Ovary (tissue), 7 donors: ENCODE measurements at regions not wholly inside any gene's neighbourhood (a gene's known extent, or its start where the extent isn't known, plus 50 kb on each side); places are given as distances from the start of the nearest gene placed in this dataset.

ENCODE experiments used
- DNase-seq, 5 donors: peaks; one replicate each; pipeline ENCODE4 v3.0.0-alpha.2; 2019 to 2020
- H3K27ac ChIP-seq, 2 donors: fragments of 200-600 bp; one replicate each; pipeline versions ENCODE4 v1.5.1 to v1.8.0; 2019 to 2022
- H3K27me3 ChIP-seq: fragments of 200-600 bp; one replicate; pipeline ENCODE4 v1.8.0; 2022
- H3K36me3 ChIP-seq: fragments of 200-600 bp; sonication (generic); one replicate; pipeline ENCODE4 v1.5.1; 2019
- H3K4me1 ChIP-seq: one replicate; pipeline ENCODE4 v1.8.1; 2013; ENCODE audit warnings: mild to moderate bottlenecking, moderate library complexity; ENCODE audit not compliant: insufficient read depth
- H3K4me3 ChIP-seq: fragments of 200-600 bp; sonication (generic); one replicate; pipeline ENCODE4 v1.5.1; 2017
- H3K9me3 ChIP-seq, 2 donors: fragments of 200-600 bp in 1 of 2; sonication (generic) in 1 of 2; one replicate each; pipeline versions ENCODE4 v1.5.1 to v1.8.1; 2013 to 2019; ENCODE audit warnings: mild to moderate bottlenecking in 1 of 2, moderate library complexity in 1 of 2
- CTCF ChIP-seq, 3 donors: fragments of 450-650 bp in 2 of 3; fragments of 200-600 bp in 1 of 3; IDR thresholded peaks; one replicate each; pipeline versions ENCODE4 v1.5.1 to v1.8.0; 2016 to 2022; ENCODE audit warnings: antibody characterized with exemption in 3 of 3, mild to moderate bottlenecking in 1 of 3
- EP300 ChIP-seq: sonication (generic); formaldehyde crosslinking; IDR thresholded peaks from one replicate; pipeline ENCODE4 v1.6.1; 2017; ENCODE audit warnings: antibody characterized with exemption
- POLR2A ChIP-seq: fragments of 450-650 bp; IDR thresholded peaks from one replicate; pipeline ENCODE4 v1.6.1; 2017; ENCODE audit warnings: antibody characterized with exemption, mild to moderate bottlenecking, moderate library complexity
- WGBS, 3 donors: extraction: QIAGEN DNeasy Blood & Tissue Kit in 1 of 3; methylation state at CpG; one replicate each; pipeline versions ENCODE4 v1.1.5 to v1.1.7; 2013 to 2017; 5-methylcytosine and 5-hydroxymethylcytosine counted together
- intact Hi-C, 4 donors: fragments of 100-400 bp; cut with DNase I; formaldehyde crosslinking; loops; one replicate each; pipeline versions ENCODE4 v1.11.0 to v1.15.1; 2022 to 2023
- donor health status: DM: no; HTN: no; CAD: no; lungs with moderate emphysema.
- donor health status: DM: no; HTN: no; CAD: no.
- donor health status: Bipolar disorder and iron deficiency.
- donor health status: DM: no; HTN: no; CAD: no.
- donor health status: DM: yes; HTN: yes; CAD: no.

GRCh38 chrX:96386325-96386724 is 298.3 kb upstream of the DIAPH2 start:
- no peaks in the 10 kb centered on the region for H3K4me1 ChIP-seq
- no peak for DNase-seq
- no peak for TF ChIP-seq POLR2A
- TF ChIP-seq CTCF (IDR thresholded peaks at IDR 0.05): no peak
- no peak overlapping the region for H3K27ac ChIP-seq
- H3K4me3 ChIP-seq: no peak overlapping the region
- 55 to 57% (median 56%) methylated on average over 3 of the region's 3 CpGs for WGBS, 3 donors
- H3K9me3 ChIP-seq: no peaks in the 10 kb centered on the region
- H3K36me3 ChIP-seq: no peaks in the 10 kb centered on the region
- intact Hi-C loops: no loop called here
- no peaks in the 10 kb centered on the region for H3K27me3 ChIP-seq

- Histone ChIP-seq H3K36me3 (no peaks in the 10 kb centered on the region), H3K9me3 (no peaks in the 10 kb centered on the region), H3K4me1 (no peaks in the 10 kb centered on the region), H3K27ac (no peak overlapping the region), H3K4me3 (no peak overlapping the region), H3K27me3 (no peaks in the 10 kb centered on the region)
- TF ChIP-seq EP300 (no peak), CTCF (IDR thresholded peaks at IDR 0.05) (no peak), POLR2A (no peak)
- intact Hi-C loops: no loop called here
- WGBS, 3 donors: 92 to 95% (median 95%) methylated on average over 2 of the region's 2 CpGs
- DNase-seq: no peak
Observed at GRCh38 chrX:96386981-96387380, 297.7 kb upstream of the DIAPH2 start.

- intact Hi-C loops: no loop called here
- no peak overlapping the region for H3K27ac ChIP-seq
- TF ChIP-seq EP300: no peak
- TF ChIP-seq POLR2A: no peak
- TF ChIP-seq CTCF (IDR thresholded peaks at IDR 0.05): no peak
- H3K36me3 ChIP-seq: no peaks in the 10 kb centered on the region
- H3K9me3 ChIP-seq: no peaks in the 10 kb centered on the region
- no peaks in the 10 kb centered on the region for H3K4me1 ChIP-seq
- 42 to 64% (median 50%) methylated on average over 2 of the region's 2 CpGs for WGBS, 3 donors
- no peak overlapping the region for H3K4me3 ChIP-seq
- no peak for DNase-seq
- H3K27me3 ChIP-seq: no peaks in the 10 kb centered on the region
Observed at GRCh38 chrX:96387801-96388200, 296.8 kb upstream of the DIAPH2 start.

- no peak for TF ChIP-seq EP300
- TF ChIP-seq POLR2A: no peak
- TF ChIP-seq CTCF (IDR thresholded peaks at IDR 0.05): no peak
- Histone ChIP-seq H3K27ac (no peak overlapping the region), H3K9me3 (no peaks in the 10 kb centered on the region), H3K4me3 (no peak overlapping the region), H3K36me3 (no peaks in the 10 kb centered on the region), H3K27me3 (no peaks in the 10 kb centered on the region), H3K4me1 (no peaks in the 10 kb centered on the region)
- DNase-seq: no peak
- intact Hi-C loops: no loop called here
- WGBS, 3 donors: 54 to 60% (median 58%) methylated on average over 5 of the region's 5 CpGs
Observed at GRCh38 chrX:96389281-96390047, 295.2 kb upstream of the DIAPH2 start.
